DMS53 treated with DMSO at 0.1 percent for 48 hours (cell line): ENCODE measurements at regions not wholly inside any gene's neighbourhood (a gene's known extent, or its start where the extent isn't known, plus 50 kb on each side); places are given as distances from the start of the nearest gene placed in this dataset.
"Not testable (repeated sequence)": the region's sequence is repeated elsewhere in the genome, so short reads cannot be mapped to it uniquely, and the experiment has no call there.

Experiments
- DNase-seq: peaks from one replicate; lab custom pipeline; 2025; ENCODE audit not compliant: unreplicated experiment; lab: John Stamatoyannopoulos, UW

DNA sequence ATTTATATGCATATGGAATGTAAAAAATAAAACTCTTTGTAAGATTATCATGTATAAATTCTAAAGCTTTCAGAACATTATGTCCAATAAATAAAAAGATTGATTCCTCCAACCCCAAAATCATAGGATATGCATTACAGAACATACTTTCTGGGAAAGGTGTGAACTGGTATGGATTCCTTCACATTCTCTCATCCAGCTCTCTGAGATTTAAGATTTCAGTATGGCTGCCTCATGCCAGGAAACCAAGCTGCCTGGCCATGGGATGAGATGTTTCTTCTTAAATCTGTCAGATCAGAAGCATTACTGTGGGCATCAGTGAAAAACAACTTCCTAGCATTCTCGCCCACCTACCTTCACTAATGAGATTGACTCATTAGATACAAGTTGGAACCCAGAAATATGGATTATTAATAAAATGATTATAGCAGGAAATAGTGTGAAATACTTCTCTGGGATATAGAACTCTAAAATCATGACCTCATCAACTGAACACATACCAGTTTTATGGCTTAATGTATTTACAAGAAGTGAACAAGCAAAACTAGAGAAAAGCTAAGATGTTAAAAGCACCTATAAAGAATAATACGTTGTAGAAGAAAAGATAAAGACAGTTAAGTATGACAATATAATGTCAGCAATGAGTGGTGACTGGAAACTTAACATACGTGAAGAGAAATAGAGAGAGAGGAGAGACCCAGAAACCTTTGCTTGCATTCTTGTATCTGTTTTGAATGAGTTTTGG is 171.6 kb upstream of the PHACTR1 start:
- DNase-seq = no peak

DNA sequence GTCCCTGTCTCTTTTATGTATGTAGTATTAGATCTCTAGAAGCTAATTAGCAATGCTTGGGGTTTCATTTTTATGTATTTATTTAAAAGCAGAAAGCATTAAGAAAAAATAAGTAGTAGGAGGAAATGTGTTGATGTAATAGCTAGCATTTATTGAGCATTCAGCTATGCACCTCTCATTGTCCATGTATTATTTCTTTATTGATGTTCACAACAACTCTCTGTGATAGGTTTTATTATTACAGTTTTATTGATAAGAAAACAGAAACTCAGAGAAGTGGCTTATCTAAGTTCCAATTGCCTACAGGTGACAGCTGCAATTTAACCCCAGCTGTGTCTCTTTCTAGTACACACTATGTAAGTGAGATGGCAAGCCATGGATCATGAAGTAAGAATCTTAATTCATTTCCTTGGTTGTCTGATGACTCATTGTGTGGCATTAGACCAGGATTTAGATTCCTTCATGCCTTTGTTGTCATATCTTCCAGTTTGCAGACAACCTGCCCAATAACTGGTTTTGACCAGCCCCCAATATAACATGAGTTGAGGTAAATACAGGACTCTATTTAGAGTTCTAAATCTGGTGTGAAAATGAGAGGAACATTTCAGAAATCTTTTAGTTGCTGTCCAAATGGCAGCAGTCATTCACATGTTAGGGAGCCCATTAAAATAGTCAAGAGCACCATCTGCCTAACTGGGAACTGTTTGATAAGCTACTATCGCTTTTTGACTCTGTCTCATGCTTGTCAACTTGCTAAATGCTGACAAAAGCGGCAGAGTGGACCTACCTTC is 170.8 kb upstream of the PHACTR1 start:
- no peak for DNase-seq

DNA sequence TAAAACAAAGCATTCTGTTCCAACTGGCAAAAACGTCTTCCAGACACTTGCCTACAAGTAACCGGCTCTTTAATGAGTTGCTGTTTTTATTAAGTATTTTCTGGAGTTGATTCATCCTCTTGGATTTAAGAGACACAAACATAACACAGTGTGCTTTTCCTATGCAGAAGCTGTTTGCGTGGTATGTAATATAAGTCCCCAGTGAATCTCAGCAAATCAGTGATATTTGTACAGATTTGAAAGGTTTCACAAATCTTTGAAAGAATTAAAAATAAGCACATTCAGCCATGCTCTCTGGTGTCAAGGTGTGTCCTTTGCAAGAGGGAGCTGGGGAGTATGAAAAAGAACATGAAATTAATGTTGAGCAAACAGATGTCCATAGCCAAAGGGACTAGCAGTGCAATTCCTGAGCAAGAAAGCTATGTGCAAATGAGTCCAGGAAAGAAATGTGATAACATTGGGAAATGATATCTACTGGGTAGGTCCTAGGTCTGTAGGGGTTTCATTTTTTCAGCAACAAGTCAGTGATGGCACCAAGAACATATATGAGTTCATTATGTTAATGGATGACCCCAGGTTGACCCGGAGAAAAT is 170.1 kb upstream of the PHACTR1 start:
- no peak for DNase-seq

DNA sequence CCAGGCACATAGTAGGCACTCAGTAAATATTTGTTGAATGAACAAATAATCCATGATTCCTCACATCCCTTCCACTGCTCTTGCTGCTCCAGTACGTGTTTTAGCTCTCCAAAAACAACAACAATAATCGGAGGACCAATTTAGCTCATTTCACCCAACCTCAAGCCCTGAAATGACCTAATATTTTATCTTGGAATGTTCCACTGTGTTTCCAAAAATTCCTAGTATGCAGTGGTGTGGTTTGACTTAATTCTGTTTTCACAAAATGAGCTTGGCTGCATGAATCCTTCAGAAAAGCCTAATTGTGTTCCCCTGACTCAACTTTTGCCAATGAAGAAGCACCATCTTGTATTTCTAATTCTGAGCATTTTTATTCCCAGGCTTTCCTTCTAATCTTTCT is 168.0 kb upstream of the PHACTR1 start:
- DNase-seq = no peak

DNA sequence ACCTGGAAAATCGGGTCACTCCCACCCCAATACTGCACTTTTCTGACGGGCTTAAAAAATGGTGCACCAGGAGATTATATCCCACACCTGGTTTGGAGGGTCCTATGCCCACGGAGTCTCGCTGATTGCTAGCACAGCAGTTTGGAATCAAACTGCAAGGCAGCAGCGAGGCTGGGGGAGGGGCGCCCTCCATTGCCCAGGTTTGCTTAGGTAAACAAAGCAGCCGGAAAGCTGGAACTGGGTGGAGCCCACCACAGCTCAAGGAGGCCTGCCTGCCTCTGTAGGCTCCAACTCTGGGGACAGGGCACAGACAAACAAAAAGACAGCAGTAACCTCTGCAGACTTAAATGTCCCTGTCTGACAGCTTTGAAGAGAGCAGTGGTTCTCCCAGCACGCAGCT is 167.1 kb upstream of the PHACTR1 start:
- DNase-seq = not testable (repeated sequence)

DNA sequence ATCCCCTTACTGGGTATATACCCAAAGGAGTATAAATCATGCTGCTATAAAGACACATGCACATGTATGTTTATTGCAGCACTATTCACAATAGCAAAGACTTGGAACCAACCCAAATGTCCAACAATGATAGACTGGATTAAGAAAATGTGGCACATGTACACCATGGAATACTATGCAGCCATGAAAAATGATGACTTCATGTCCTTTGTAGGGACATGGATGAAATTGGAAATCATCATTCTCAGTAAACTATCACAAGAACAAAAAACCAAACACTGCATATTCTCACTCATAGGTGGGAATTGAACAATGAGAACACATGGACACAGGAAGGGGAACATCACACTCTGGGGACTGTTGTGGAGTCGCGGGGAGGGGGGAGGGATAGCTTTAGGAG is 161.7 kb upstream of the PHACTR1 start:
- not testable (repeated sequence) for DNase-seq

DNA sequence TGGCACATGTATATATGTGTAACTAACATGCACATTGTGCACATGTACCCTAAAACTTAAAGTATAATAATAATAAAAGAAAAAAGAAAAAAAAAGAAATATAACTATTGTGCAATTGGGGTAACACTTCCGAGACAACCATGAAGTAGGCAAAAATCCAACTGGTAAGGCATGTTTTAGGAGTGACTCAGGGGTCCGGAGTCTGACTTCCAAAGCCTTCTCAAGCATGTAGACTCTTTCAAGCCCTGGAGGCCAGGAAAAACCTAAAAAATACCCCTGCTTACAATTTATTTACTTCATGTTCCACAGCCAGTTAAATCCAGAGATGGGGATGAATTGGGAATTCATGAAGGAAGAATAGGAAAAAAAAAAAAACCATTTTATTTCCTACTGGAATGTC is 161.3 kb upstream of the PHACTR1 start:
- DNase-seq = no peak

DNA sequence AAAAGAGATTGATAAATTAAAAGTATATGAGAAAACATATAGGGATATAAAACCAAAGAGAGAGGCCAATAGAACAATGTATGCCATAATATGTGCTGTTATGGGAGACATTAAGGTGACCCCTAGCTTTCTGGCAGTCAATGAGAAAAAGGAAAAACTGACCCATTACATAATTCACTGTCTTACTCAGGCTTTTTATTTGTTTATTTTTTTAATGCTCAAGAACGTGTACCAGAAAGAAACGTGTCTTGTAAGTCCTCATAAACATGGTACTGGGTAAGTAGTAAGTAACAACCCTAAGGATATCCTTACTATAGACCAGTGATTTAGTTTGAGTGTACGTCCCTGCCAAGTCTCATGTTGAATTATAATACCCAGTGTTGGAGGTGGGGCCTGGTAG is 160.8 kb upstream of the PHACTR1 start:
- DNase-seq = no peak

DNA sequence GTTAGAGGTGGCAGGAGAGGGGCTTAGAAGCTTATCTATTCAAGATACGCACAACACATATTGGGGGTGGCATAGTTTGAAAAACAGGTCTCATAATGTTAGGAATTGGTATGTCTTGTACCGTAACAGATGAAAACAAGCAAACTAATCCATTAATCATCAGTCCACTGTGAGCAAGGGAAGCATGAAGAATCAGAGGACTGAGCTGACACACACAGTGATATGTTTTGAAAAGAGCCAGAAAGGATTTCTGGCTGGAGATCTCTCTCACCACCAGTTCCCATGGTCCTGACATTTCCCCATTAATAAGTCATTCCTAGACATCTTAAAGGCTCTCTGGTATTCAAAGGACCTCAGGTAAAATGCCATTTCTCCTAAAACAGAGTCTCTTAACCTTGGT is 158.8 kb upstream of the PHACTR1 start:
- no peak for DNase-seq

DNA sequence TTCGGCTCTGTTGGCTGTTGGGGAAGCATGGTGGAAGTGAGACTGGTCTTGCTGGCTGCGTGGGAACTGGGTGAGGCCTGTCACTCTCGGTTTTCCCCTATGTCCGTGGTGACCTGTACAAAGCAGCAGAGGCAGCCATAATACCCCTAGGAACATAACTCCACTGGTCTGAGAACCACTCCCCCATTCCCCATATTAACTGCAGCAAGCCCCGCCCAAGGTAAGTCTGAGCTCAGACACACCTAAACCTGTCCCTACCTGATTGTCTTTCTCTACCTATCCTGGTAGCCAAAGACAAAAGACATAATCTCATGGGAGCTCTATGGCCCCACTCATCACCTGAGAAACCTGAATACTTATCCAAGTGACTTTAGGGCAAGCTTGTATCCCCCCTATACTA is 156.3 kb upstream of the PHACTR1 start:
- DNase-seq = no peak

DNA sequence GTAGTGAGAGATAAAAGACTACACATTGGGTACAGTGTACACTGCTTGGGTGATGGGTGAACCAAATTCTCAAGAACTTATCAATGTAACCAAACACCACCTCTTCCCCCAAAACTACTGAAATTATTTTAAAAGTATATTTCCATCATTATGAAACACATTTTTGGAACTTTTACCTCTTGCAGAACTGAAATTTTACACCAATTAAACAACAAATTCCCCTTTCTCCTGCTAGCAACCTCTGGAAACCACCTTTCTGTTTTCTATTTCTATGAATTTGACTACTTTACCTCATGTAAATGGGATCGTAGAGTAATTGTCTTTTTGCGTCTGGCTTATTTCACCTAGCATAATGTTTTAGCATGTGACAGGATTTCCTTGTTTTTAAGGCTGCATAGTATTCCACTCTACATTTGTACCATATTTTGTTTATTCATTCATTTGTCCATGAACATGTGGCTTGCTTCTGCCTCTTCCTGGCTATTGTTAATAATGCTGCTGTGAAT is 149.9 kb upstream of the PHACTR1 start:
- no peak for DNase-seq

DNA sequence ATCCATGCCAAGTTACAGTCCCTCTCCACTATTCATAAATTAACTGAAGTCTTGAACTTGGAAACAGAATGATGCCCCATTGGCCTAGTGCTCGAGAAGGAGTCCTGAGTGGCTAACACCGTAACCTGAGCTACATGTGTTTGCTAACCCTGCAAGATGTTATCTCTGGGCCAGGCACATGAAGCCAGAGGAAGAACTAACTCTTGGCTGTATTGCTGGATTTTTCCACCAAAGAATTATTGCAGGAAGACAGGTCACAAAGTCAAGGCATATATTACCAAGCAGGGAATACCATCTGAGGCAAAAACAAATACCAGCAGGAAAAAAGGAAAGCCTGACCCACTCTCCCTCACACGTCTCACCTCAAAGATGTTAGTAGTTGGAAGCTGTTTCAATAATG is 148.9 kb upstream of the PHACTR1 start:
- DNase-seq = no peak

DNA sequence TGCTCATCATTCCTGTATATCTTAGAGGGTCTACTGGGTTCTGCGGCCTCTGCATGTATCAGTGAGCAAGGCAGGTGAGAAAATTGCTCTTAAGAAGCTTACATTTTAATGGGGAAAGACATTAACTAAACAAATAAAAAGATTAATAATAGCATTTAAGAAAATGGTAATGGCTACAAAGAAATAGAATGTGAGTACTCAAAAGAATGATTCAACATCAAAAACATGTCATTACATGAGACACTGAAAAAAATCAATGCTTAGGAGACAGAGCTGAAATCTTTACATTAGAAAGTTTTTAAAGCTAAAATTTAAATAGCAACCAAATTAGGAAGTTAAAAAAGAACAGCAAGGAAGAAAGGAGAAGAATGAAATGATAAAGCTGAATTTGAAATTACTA is 146.9 kb upstream of the PHACTR1 start:
- DNase-seq = no peak

DNA sequence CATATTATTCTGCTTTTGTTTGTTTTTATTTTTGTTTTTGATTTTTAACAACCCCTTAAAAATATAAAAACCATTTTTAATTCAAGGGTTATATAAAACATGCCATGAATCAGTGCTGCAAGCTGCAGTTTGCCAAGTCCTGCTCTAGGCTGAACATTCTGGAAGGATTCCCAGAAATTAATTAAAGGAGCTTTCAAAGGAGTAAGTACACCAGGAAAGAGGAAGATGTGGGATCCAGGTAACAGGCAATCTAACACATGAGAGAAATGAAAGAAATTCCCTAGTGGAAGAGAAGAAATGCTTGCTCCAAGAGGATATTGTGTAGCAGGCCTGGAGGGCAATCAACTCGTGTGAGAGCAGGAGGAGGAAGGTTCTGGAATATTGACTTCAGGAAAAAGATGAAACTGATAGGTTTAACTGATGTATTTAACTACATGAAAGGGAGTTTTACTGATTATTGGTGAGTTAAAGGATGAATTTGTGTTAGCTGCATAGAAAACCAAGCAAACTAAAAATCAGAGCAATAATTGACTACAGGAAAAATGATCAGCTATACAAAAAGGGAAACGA is 146.0 kb upstream of the PHACTR1 start:
- no peak for DNase-seq

DNA sequence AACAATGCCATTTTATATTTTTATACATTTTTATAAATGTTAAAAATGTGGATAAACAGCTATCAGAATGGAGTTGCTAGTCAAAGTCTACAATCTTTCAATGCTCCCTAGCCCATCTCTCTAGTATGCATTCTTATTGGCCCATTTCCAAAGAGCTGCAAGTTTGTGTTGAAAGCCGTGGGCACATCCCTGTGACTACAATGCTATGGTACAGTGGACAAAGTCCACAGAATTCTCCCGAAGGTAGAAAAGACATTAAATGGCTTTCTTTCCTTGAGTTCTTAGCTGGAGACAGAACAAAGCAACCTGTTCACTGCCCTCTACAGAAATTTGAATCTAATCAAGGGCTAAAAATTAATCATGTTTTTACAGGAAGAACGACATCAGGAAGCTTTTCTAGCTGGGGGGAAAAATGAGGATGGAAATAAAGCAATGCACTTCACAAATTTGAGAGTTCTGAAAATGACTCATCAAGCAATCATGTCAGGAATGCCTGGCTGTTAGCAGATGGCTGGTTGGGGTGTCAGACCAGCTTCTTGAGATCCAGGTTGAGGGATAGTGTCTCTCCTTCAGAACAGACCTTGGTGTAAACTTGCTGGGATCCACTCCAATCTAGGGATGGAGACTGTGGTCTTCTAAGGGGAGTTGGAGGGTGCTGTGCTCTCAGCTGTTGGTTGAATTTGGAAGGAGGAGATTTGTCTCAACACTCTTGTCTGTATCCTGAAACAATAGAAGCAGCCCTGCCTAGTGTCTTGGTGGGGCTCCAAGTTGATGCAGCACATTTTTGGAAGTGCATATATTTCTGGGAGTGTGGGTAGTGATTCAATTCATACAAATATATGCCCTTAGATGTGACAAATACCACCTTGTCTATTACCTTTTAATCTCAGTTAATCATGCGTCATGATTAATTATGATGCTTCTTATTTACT is 143.4 kb upstream of the PHACTR1 start:
- DNase-seq = no peak

DNA sequence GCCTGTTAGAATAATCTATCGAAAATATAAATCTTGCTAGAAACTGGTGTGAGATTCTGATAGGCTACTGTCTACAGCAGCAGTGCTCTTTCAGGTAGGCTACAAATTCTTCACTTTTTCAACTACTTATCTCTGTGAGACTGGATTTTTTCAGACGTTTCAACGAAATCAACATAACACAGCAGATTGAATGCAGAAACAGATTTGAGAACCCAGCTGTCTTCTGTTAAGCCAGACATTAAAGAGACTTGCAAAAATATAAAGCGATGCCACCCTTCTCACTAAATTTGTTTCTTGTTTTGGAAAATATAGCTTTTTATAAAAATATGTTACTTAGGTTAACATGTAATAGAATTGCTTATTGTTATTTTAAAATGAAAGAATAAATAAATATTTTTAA is 140.6 kb upstream of the PHACTR1 start:
- no peak for DNase-seq

DNA sequence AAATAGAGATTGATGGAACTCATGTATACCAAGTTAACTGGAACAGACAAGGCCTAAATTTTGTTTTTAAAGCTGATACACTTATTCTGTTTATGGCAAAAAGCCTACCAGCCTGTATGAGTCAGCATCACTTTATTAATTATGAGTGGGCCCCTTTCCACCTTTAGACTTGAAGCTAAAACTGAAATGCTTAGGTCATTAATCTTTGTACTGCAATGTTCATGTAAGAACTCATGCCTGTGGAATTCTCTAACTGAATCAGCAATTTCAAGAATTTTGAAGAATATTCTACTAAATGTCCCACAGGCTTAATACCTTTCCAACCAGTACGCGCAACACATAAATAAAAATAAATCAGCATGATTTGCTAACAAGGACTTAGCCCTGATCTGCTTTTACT is 140.2 kb upstream of the PHACTR1 start:
- DNase-seq = no peak

DNA sequence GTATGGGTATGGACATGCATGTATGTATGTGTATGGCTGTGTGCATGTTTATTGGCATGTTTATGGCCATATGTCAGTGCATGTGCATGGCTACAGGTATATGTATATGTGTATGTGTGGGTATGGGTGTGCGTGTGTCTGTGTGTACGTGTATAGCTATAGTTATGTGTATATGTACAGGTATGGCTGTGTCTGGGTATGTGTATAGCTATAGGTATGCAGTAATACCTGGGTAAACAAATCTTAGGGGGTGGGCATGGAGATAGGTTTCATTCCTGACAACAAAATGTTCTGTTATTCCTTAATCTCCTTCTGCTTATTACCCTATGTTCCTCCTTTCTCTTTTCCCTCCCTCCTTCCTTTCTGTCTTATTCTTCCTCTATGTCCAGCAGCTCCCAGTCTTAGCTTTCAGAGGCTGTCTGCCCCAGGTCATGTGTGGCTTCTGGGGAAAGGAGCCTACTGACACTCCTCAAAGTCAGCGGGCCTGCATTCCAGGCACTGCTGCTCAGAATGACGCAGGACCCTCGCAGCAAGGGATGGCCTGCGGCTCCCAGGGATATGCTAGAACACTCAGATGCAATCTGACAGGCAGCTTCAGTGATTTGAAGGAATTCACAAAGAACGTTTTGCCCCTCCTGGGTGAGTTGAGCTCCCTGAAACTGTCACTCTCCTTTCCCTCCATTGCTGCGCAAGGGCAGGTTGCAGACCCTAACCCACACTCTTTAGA is 139.3 kb upstream of the PHACTR1 start:
- no peak for DNase-seq

DNA sequence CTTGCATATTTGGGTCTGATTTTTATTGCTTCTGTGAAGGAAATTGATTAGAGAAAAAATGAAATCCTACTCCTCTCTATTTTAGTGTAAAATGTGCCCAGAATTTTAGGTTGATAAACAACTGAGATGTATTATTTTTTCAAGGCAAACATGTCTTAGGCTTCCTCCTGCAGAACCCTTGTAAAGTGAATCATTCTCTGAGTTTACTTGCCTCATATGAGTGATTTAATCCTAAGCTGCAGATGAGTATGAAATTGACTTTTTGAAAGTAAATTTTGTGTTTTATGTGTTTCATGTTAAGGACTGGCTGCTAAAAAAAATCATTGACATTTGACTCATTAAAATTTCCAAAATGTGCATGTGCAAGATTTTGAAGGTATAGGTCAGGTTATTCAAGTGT is 138.5 kb upstream of the PHACTR1 start:
- DNase-seq = no peak

DNA sequence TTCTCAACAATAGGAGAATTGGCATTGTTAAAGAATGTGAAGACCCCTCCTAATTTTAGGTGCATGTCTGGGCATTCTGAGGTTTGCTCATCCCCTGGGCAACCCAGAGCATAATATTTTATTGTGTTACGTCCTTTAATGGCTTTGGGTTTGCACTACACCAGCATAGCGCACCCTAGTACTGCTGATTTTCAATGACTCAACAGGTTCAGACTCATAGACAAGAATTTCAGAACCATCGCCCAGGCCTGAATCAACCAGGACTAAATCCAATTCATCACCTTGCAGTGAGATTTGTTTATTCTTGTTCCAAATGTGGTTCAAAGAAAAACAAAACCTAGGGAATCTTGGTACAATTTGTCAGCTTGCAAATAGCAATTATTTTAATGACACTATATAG is 137.8 kb upstream of the PHACTR1 start:
- DNase-seq = no peak
